NCI-H146 treated with DMSO at 0.1 percent for 48 hours (cell line): ENCODE measurements at regions not wholly inside any gene's neighbourhood (a gene's known extent, or its start where the extent isn't known, plus 50 kb on each side); places are given as distances from the start of the nearest gene placed in this dataset.

Experiments
- DNase-seq: peaks from one replicate; lab custom pipeline; 2025; ENCODE audit not compliant: unreplicated experiment; lab: John Stamatoyannopoulos, UW

- DNase-seq: no peak
Measured at GRCh38 chr5:116695681-116696080, 121.1 kb upstream of the SEMA6A start.

- no peak for DNase-seq
Measured at GRCh38 chr5:116686438-116686837, 111.8 kb upstream of the SEMA6A start.

- no peak for DNase-seq
Measured at GRCh38 chr5:116685931-116686330, 111.3 kb upstream of the SEMA6A start.

GRCh38 chr5:116685069-116685468 lies 110.4 kb upstream of the SEMA6A start:
- DNase-seq: no peak

- no peak for DNase-seq
Measured at GRCh38 chr5:116681334-116682013, 106.9 kb upstream of the SEMA6A start.

GRCh38 chr5:116675626-116675910 lies 100.9 kb upstream of the SEMA6A start:
- DNase-seq: no peak

GRCh38 chr5:116674881-116675625 lies 100.4 kb upstream of the SEMA6A start:
- DNase-seq: no peak

GRCh38 chr5:116673453-116673852 lies 98.8 kb upstream of the SEMA6A start:
- DNase-seq: no peak

GRCh38 chr5:116672203-116672602 lies 97.6 kb upstream of the SEMA6A start:
- DNase-seq: no peak

- DNase-seq: no peak
Measured at GRCh38 chr5:116671211-116671736, 96.7 kb upstream of the SEMA6A start.

- no peak for DNase-seq
Measured at GRCh38 chr5:116669261-116670031, 94.8 kb upstream of the SEMA6A start.

GRCh38 chr5:116668390-116668789 lies 93.8 kb upstream of the SEMA6A start:
- DNase-seq: no peak

- DNase-seq: no peak
Measured at GRCh38 chr5:116666901-116667300, 92.3 kb upstream of the SEMA6A start.

GRCh38 chr5:116664988-116665387 lies 90.4 kb upstream of the SEMA6A start:
- DNase-seq: no peak

- DNase-seq: no peak
Measured at GRCh38 chr5:116663081-116663480, 88.5 kb upstream of the SEMA6A start.

GRCh38 chr5:116661419-116661818 lies 86.8 kb upstream of the SEMA6A start:
- DNase-seq: no peak

- DNase-seq: no peak
Measured at GRCh38 chr5:116660929-116661328, 86.3 kb upstream of the SEMA6A start.

- no peak for DNase-seq
Measured at GRCh38 chr5:116658830-116659229, 84.2 kb upstream of the SEMA6A start.

GRCh38 chr5:116658141-116658540 lies 83.5 kb upstream of the SEMA6A start:
- no peak for DNase-seq

- no peak for DNase-seq
Measured at GRCh38 chr5:116655431-116655830, 80.8 kb upstream of the SEMA6A start.

GRCh38 chr5:116654925-116655324 lies 80.3 kb upstream of the SEMA6A start:
- no peak for DNase-seq

GRCh38 chr5:116652903-116653302 lies 78.3 kb upstream of the SEMA6A start:
- DNase-seq: no peak
